ENCODE measurements at regions not wholly inside any gene's neighbourhood (a gene's known extent, or its start where the extent isn't known, plus 50 kb on each side); places are given as distances from the start of the nearest gene placed in this dataset.
"Not testable (repeated sequence)": the region's sequence is repeated elsewhere in the genome, so short reads cannot be mapped to it uniquely, and the experiment has no call there.

GRCh38 chr3:153783106-153783505 lies 338.1 kb upstream of the ARHGEF26 start:
- CTCF ChIA-PET, result no interaction called here
- ATAC-seq (replicated peaks in 1 of 4), result no peak

GRCh38 chr3:153783741-153784480 lies 337.3 kb upstream of the ARHGEF26 start:
- no peak overlapping the region for H3K4me3 ChIP-seq (ENCODE audit: control insufficient read depth in 1 of 2, extremely low read depth in 1 of 2, low read length in 1 of 2)
- H3K27me3 ChIP-seq (replicated peaks in 1 of 2; ENCODE audit: control insufficient read depth in 2 of 2, extremely low read depth in 1 of 2, insufficient read depth in 2 of 2, low read length in 1 of 2), result no peaks in the 10 kb centered on the region
- Mint-ChIP-seq H3K36me3 (no peaks in the 10 kb centered on the region), H3K4me3 (no peak overlapping the region), H3K27me3 (peaks cover 6% of the 10 kb centered on the region in 2 donors), H3K4me1 (no peaks in the 10 kb centered on the region), H3K9me3 (no peaks in the 10 kb centered on the region), H3K27ac (no peak overlapping the region)
- H3K27ac ChIP-seq (ENCODE audit: low read length), result no peak overlapping the region
- no peaks in the 10 kb centered on the region for H3K36me3 ChIP-seq (ENCODE audit: control insufficient read depth in 2 of 2, extremely low read depth in 1 of 2, insufficient read depth in 1 of 2, low read length in 1 of 2)
- POLR2A ChIA-PET, result interaction anchor here in 1 of 2 donors (0.6 kb wide), 1 partner anchor 67 kb away, joined by 3 read pairs; no protein-coding TSS in a partner anchor
- CTCF ChIA-PET, result interaction anchor here (0.6 to 0.7 kb wide), 2 partner anchors 118 to 276 kb away, joined by 4 read pairs; no protein-coding TSS in a partner anchor
- H3K4me1 ChIP-seq (ENCODE audit: control insufficient read depth in 1 of 2, extremely low read depth in 1 of 2, insufficient read depth in 2 of 2, low read length in 2 of 2), result no peaks in the 10 kb centered on the region
- ATAC-seq (replicated peaks in 1 of 4), result no peak
- DNase-seq, result no peak
- WGBS (ENCODE audit: insufficient coverage), result no CpG with 5 or more reads among the region's 3 CpGs
- H3K9me3 ChIP-seq, result no peaks in the 10 kb centered on the region

More at GRCh38 chr3:153783106-153783505, 338.1 kb upstream of the ARHGEF26 start:
- Mint-ChIP-seq H3K36me3 (no peaks in the 10 kb centered on the region), H3K27ac (no peak overlapping the region), H3K4me1 (no peaks in the 10 kb centered on the region), H3K9me3 (no peaks in the 10 kb centered on the region), H3K4me3 (no peak overlapping the region), H3K27me3 (peaks cover 6% of the 10 kb centered on the region in 2 donors)
- DNase-seq, result no peak
- Histone ChIP-seq H3K4me1 (ENCODE audit: control insufficient read depth in 1 of 2, extremely low read depth in 1 of 2, insufficient read depth in 2 of 2, low read length in 2 of 2) (no peaks in the 10 kb centered on the region), H3K27me3 (replicated peaks in 1 of 2; ENCODE audit: control insufficient read depth in 2 of 2, extremely low read depth in 1 of 2, insufficient read depth in 2 of 2, low read length in 1 of 2) (no peaks in the 10 kb centered on the region), H3K9me3 (no peaks in the 10 kb centered on the region), H3K36me3 (ENCODE audit: control insufficient read depth in 2 of 2, extremely low read depth in 1 of 2, insufficient read depth in 1 of 2, low read length in 1 of 2) (no peaks in the 10 kb centered on the region), H3K4me3 (ENCODE audit: control insufficient read depth in 1 of 2, extremely low read depth in 1 of 2, low read length in 1 of 2) (no peak overlapping the region), H3K27ac (ENCODE audit: low read length) (no peak overlapping the region)
- no CpG with 5 or more reads among the region's 2 CpGs for WGBS (ENCODE audit: insufficient coverage)
- POLR2A ChIA-PET, result no interaction called here

- no peak overlapping the region for H3K4me3 ChIP-seq (ENCODE audit: control insufficient read depth in 1 of 2, extremely low read depth in 1 of 2, low read length in 1 of 2)
- no peaks in the 10 kb centered on the region for H3K36me3 ChIP-seq (ENCODE audit: control insufficient read depth in 2 of 2, extremely low read depth in 1 of 2, insufficient read depth in 1 of 2, low read length in 1 of 2)
- ATAC-seq (replicated peaks in 1 of 4), result no peak
- no peak overlapping the region for H3K27ac ChIP-seq (ENCODE audit: low read length)
- ChIA-PET CTCF (no interaction called here), POLR2A (no interaction called here)
- DNase-seq, result no peak
- H3K9me3 ChIP-seq, result no peaks in the 10 kb centered on the region
- H3K36me3 Mint-ChIP-seq, result no peaks in the 10 kb centered on the region
- H3K27ac Mint-ChIP-seq, result no peak overlapping the region
- no peaks in the 10 kb centered on the region for H3K27me3 ChIP-seq (replicated peaks in 1 of 2; ENCODE audit: control insufficient read depth in 2 of 2, extremely low read depth in 1 of 2, insufficient read depth in 2 of 2, low read length in 1 of 2)
- H3K4me1 Mint-ChIP-seq, result no peaks in the 10 kb centered on the region
- peaks cover 0 to 2% (median 0%) of the 10 kb centered on the region in 3 donors for H3K9me3 Mint-ChIP-seq
- 73% methylated on average over 3 of the region's 3 CpGs for WGBS (ENCODE audit: insufficient coverage)
- H3K4me1 ChIP-seq (ENCODE audit: control insufficient read depth in 1 of 2, extremely low read depth in 1 of 2, insufficient read depth in 2 of 2, low read length in 2 of 2), result no peaks in the 10 kb centered on the region
- peaks cover 5 to 6% of the 10 kb centered on the region in 2 donors for H3K27me3 Mint-ChIP-seq
- no peak overlapping the region for H3K4me3 Mint-ChIP-seq
These were observed 335.3 kb upstream of the ARHGEF26 start for GRCh38 chr3:153785901-153786300.

- 92% methylated on average over 2 of the region's 3 CpGs for WGBS (ENCODE audit: insufficient coverage)
- no peaks in the 10 kb centered on the region for H3K36me3 Mint-ChIP-seq
- CTCF ChIA-PET, result no interaction called here
These were observed 331.8 kb upstream of the ARHGEF26 start for GRCh38 chr3:153789380-153789779.

GRCh38 chr3:153797056-153797455 lies 324.1 kb upstream of the ARHGEF26 start:
- H3K4me1 ChIP-seq (ENCODE audit: control insufficient read depth in 1 of 2, extremely low read depth in 1 of 2, insufficient read depth in 2 of 2, low read length in 2 of 2); ATAC-seq (replicated peaks in 1 of 4); POLR2A ChIA-PET; H3K27ac Mint-ChIP-seq; H3K9me3 Mint-ChIP-seq; H3K4me3 Mint-ChIP-seq; H3K36me3 Mint-ChIP-seq; H3K9me3 ChIP-seq; CTCF ChIA-PET; H3K4me1 Mint-ChIP-seq; H3K27me3 ChIP-seq (replicated peaks in 1 of 2; ENCODE audit: control insufficient read depth in 2 of 2, extremely low read depth in 1 of 2, insufficient read depth in 2 of 2, low read length in 1 of 2); H3K27ac ChIP-seq (ENCODE audit: low read length); H3K4me3 ChIP-seq (ENCODE audit: control insufficient read depth in 1 of 2, extremely low read depth in 1 of 2, low read length in 1 of 2); DNase-seq; H3K36me3 ChIP-seq (ENCODE audit: control insufficient read depth in 2 of 2, extremely low read depth in 1 of 2, insufficient read depth in 1 of 2, low read length in 1 of 2): not testable (repeated sequence)
- WGBS (ENCODE audit: insufficient coverage), result 92% methylated on average over 4 of the region's 13 CpGs
- H3K27me3 Mint-ChIP-seq, result peaks cover 4 to 13% of the 10 kb centered on the region in 2 donors

More at GRCh38 chr3:153789380-153789779, 331.8 kb upstream of the ARHGEF26 start:
- Histone ChIP-seq H3K36me3 (ENCODE audit: control insufficient read depth in 2 of 2, extremely low read depth in 1 of 2, insufficient read depth in 1 of 2, low read length in 1 of 2) (no peaks in the 10 kb centered on the region), H3K4me3 (ENCODE audit: control insufficient read depth in 1 of 2, extremely low read depth in 1 of 2, low read length in 1 of 2) (no peak overlapping the region), H3K9me3 (no peaks in the 10 kb centered on the region), H3K27ac (ENCODE audit: low read length) (no peak overlapping the region), H3K4me1 (ENCODE audit: control insufficient read depth in 1 of 2, extremely low read depth in 1 of 2, insufficient read depth in 2 of 2, low read length in 2 of 2) (no peaks in the 10 kb centered on the region), H3K27me3 (replicated peaks in 1 of 2; ENCODE audit: control insufficient read depth in 2 of 2, extremely low read depth in 1 of 2, insufficient read depth in 2 of 2, low read length in 1 of 2) (no peaks in the 10 kb centered on the region)
- H3K27ac Mint-ChIP-seq, result no peak overlapping the region
- H3K4me3 Mint-ChIP-seq, result no peak overlapping the region
- POLR2A ChIA-PET, result no interaction called here
- peaks cover 2 to 15% of the 10 kb centered on the region in 2 donors for H3K27me3 Mint-ChIP-seq
- no peak for ATAC-seq (replicated peaks in 1 of 4)
- H3K9me3 Mint-ChIP-seq, result peaks cover 2 to 12% (median 4%) of the 10 kb centered on the region in 3 donors
- DNase-seq, result no peak
- H3K4me1 Mint-ChIP-seq, result no peaks in the 10 kb centered on the region

- CTCF ChIA-PET, result no interaction called here
These were observed 312.1 kb upstream of the ARHGEF26 start for GRCh38 chr3:153809097-153809496.

More at GRCh38 chr3:153809097-153809496, 312.1 kb upstream of the ARHGEF26 start:
- Histone ChIP-seq H3K36me3 (ENCODE audit: control insufficient read depth in 2 of 2, extremely low read depth in 1 of 2, insufficient read depth in 1 of 2, low read length in 1 of 2) (no peaks in the 10 kb centered on the region), H3K4me1 (ENCODE audit: control insufficient read depth in 1 of 2, extremely low read depth in 1 of 2, insufficient read depth in 2 of 2, low read length in 2 of 2) (no peaks in the 10 kb centered on the region), H3K27me3 (replicated peaks in 1 of 2; ENCODE audit: control insufficient read depth in 2 of 2, extremely low read depth in 1 of 2, insufficient read depth in 2 of 2, low read length in 1 of 2) (peaks cover 0 to 3% of the 10 kb centered on the region in 2 experiments), H3K27ac (ENCODE audit: low read length) (no peak overlapping the region), H3K9me3 (no peaks in the 10 kb centered on the region), H3K4me3 (ENCODE audit: control insufficient read depth in 1 of 2, extremely low read depth in 1 of 2, low read length in 1 of 2) (no peak overlapping the region)
- no peak for DNase-seq
- H3K27ac Mint-ChIP-seq, result no peak overlapping the region
- WGBS (ENCODE audit: insufficient coverage), result 14% methylated on average over 1 of the region's 2 CpGs
- H3K4me1 Mint-ChIP-seq, result no peaks in the 10 kb centered on the region
- H3K36me3 Mint-ChIP-seq, result no peaks in the 10 kb centered on the region
- no peak for ATAC-seq (replicated peaks in 1 of 4)
- peaks cover 0 to 8% of the 10 kb centered on the region in 2 donors for H3K27me3 Mint-ChIP-seq
- H3K9me3 Mint-ChIP-seq, result no peaks in the 10 kb centered on the region
- no peak overlapping the region for H3K4me3 Mint-ChIP-seq
- POLR2A ChIA-PET, result no interaction called here

Data from T-cell (primary cell).